ENCODE measurements at regions not wholly inside any gene's neighbourhood (a gene's known extent, or its start where the extent isn't known, plus 50 kb on each side); places are given as distances from the start of the nearest gene placed in this dataset.

GRCh38 chr17:56096026-56096810 is 57.1 kb upstream of the ANKFN1 start:
- no peak for DNase-seq (ENCODE audit: low spot score)

- DNase-seq (ENCODE audit: low spot score): no peak
These were observed 54.5 kb upstream of the ANKFN1 start for GRCh38 chr17:56098746-56099145.

- no peak for DNase-seq (ENCODE audit: low spot score)
These were observed 53.6 kb upstream of the ANKFN1 start for GRCh38 chr17:56099649-56100048.

Data from ecto neural progenitor cell (in vitro differentiated cells).